HUDEP-2 (cell line): ENCODE measurements at regions not wholly inside any gene's neighbourhood (a gene's known extent, or its start where the extent isn't known, plus 50 kb on each side); places are given as distances from the start of the nearest gene placed in this dataset.

Experiments
- DNase-seq, 76 experiments: peaks; one replicate each; lab custom pipeline; 2025; ENCODE audit not compliant: unreplicated experiment in 76 of 76; lab: John Stamatoyannopoulos, UW

DNA sequence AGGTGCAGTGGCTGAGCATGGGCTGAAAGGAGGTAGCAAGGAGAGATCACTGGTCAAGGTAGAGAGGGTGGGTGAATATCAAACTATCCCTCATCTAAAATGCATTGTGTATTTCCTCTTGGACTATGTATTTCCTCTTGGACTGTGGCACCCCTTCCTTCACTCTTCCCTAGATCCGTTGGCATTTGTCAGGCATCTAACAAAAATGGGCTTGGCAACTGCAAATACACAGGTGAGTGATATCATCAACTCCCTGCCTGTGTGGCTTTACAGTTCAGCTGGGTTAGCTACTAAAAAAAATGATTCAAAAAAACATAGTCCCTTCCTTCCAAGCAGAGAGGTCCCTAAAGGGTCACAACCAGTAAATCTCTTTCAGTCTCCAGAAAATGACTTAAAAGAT, 142.8 kb upstream of the FUT8 start:
- DNase-seq = no peak

DNA sequence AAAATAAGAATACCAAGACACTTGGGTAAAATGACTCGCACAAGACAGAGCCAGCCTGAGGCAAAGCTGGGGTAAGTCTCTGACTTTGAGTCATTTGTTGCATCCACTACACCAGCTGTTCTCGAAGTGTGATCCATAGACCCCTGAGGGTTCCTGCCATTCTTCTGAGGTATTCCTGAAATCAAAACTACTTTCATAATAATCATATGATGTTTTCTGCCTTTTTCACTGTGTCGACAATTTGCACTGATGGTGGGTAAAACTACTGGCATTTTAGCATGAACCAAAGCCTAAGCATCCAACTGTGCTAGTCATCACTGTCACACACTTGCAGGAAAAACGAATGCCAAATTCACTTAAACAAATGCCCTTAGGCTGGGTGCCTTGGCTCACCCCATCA, 135.5 kb upstream of the FUT8 start:
- peak in 3 of 76 experiments; percentile 15 to 47 (median 38) for DNase-seq

GRCh38 chr14:65277580-65278270, 134.8 kb upstream of the FUT8 start:
- DNase-seq = peak in 73 of 76 experiments; percentile 10 to 84 (median 65)

GRCh38 chr14:65278589-65278988, 133.9 kb upstream of the FUT8 start:
- DNase-seq = no peak

GRCh38 chr14:65279510-65279909, 133.0 kb upstream of the FUT8 start:
- DNase-seq = no peak

- no peak for DNase-seq
Observed at GRCh38 chr14:65279958-65280357, 132.6 kb upstream of the FUT8 start.

DNA sequence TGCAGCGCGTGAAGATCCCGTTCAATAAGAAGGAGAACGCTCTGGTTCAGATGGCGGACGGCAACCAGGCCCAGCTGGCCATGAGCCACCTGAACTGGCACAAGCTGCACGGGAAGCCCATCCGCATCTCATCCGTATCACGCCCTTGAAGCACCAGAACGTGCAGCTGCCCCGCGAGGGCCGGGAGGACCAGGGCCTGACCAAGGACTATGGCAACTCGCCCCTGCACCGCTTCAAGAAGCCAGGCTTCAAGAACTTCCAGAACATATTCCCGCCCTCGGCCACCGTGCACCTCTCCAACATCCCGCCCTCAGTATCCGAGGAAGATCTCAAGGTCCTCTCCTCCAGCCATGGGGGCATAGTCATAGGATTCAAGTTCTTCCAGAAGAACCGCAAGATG, 131.9 kb upstream of the FUT8 start:
- DNase-seq = no peak

DNA sequence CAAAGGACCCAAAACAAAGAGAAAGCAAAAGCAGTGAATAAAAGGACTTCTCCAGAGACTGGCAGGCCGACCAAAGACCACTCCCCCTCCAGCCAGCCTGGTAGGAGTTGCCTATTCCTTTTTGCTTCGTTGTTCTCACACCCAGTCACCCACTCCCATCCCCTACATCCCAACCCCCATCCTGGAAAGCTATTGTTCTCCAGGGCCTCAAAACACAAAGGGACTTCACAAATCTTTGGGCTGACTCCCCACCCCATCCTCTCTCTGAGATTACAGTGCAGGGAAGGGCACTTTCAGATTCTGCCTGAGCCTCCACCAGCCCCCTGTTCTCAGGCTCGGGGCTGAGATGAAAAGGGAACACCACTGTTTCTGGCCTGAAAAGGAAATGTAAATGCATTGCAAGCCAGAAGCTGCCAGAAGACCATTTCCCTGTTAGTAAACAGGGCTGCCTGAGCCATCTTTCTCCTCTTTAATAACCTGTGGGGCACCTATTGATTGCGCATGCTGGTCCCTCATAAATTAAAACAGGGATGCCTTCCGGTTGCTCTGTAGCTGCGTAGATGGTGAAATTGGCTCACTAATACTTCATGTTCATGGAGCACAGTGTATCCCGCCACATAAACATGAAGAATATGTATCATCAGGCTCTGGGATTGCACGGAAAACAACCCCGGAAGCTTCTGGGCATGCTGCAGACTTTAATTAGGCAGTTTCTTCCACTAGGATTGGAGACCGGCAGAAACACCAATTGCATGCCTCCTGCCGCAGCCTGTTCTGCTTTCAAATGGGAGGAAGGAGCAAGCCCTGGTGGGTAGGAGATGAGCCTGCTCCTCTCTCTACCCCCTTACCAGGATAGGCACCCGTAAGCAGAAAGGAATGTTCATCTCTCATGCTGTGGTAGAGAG, 130.3 kb upstream of the FUT8 start:
- no peak for DNase-seq

GRCh38 chr14:65282896-65283253, 129.7 kb upstream of the FUT8 start:
- no peak for DNase-seq

DNA sequence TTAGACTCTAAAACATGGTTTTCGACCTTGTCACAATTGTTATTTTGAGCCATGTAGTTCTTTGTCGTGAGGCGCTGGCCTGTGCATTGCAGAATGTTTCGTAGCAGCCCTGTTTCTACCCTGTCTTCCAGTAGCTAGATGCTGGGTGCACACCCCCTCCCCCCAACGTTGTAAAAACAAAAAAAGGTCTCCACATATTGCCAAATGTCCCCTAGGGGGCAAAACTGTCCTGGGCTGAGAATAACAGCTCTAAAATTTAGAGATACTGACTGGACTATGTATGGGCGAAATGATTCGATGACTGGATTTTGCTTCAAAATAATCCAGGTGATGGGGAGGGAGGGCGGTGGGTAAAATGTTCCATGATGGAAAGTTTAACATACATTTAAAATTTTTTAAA, 126.1 kb upstream of the FUT8 start:
- DNase-seq = peak in 9 of 76 experiments; percentile 4 to 41 (median 12)

DNA sequence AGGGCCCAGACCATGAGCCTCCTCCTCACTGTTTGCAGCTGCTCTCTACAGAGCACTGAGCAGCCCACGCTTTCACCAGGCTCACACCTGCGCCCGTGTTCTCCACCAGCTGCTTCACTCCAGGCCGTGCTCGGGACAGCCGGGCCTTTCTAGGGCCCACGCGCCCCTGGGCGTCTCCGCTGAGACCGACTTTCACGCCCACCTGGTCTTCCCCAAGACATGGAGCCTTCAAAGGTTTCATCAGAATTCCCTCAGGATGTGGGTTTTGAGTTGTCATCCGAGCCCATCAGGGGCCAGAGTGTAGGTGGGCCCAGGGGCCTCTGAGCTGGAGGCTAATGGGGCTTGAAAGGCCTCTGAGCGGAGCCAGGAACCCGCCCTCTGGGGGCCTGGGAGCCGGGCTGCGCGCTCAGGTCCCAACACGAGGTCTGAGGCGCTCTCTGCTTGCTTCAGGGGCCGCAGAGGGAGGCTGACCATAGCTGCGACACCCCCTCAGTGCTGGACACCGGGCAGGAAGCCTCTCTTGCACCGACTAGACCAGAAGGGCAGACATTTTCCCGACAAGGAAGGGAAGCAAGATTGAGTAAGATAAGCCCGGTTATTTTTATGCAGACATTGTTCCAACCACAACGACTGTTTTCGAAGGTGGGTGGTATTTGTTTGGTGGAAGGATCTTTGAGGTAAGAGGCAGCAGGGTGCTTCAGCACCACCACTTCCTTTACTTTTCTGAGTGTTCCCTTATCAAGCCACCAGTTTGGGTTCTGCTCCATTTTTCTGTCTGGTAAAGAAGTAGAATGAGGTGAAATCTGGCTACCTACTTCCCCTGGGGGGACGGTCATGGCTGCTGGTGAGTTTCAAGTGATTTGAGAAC, 125.0 kb upstream of the FUT8 start:
- no peak for DNase-seq

- no peak for DNase-seq
Observed at GRCh38 chr14:65290830-65291229, 121.7 kb upstream of the FUT8 start.

- no peak for DNase-seq
Observed at GRCh38 chr14:65291531-65291930, 121.0 kb upstream of the FUT8 start.

GRCh38 chr14:65294816-65295215, 117.7 kb upstream of the FUT8 start:
- DNase-seq = peak in 1 of 76 experiments; percentile 2

DNA sequence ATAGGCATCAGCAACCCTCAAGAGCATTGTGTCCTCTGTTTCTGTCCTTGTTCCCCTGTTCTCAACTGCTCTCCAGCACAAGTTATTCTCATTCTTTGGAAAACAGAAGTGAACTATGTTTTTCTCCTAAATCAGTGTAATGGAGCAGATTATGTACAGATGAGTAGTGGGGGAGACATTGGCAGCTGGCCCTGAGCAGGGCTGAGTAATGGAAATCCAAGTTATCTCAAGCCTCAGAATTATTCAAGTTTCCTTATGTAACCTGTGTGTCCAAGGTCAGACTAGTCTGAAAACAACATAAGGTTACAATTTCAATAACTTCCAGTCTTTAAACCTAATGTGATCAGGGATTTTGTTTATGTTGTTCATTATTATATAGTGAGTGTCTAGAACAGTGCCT, 116.1 kb upstream of the FUT8 start:
- no peak for DNase-seq

DNA sequence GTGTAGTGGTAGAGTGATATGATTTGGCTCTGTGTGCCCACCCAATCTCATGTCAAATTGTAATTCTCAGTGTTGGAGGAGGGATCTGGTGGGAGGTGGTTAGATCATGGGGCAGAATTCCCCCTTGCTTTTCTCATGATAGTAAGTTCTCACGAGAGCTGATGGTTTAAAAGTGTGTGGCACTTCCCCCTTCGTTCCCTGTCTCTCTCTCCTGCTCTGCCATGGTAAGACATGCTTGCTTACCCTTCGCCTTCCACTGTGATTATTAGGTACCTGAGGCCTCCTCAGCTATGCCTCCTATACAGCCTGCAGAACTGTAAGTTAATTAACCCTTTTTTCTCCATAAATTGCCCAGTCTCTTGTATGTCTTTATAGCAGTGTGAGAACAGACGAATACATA, 115.7 kb upstream of the FUT8 start:
- DNase-seq = no peak

DNA sequence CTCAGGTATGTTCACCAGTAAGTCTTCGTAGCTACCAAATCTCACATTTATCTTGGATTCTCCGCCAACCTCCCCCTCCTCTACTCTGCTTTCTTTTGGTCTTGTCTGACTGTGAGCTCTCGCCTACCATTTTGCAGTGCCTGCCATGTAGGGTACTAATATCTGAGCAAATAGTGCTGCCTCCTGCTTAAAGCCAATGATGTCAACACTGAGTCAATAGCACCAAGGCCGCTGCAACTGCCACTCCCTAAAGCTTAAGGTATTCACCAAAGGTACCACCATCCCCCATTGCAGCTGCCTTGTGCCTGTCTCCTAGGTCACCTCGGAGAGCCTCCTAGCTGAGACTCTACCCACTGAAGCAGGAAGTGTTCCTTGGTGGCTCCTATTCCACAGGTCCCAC, 114.8 kb upstream of the FUT8 start:
- DNase-seq = no peak

GRCh38 chr14:65299826-65300225, 112.7 kb upstream of the FUT8 start:
- DNase-seq = peak in 22 of 76 experiments; percentile 4 to 51 (median 18)

DNA sequence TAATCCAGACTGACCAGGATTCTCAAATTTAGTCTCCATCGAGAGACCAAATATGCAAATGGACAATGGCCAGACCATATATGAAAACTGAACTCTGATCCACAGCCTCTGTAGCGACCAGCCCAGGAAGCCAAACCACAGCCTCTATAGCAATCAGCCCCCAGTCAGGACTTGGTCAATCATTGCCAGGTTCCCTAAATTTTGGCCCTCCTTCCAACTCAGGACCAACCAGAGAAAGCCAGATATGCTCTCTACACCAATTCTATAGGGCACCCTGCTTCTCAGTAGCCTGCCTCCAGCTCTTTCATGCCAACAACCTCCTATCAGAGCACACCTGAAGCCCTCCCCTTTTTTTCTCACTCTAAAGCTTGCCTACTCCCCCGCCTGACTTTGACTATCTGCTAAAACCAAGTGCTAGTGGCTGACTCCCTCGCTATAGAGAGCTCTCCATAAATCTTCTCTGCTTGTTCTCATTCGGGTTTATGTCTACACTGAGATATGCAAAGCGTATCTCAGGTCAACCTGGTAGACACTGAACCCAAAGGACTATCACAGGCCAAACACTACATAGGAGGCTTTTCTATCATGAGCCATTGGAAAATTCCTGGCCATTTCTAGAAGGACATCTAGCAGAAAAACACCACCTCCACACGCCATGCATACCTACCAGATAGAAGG, 110.5 kb upstream of the FUT8 start:
- peak in 30 of 76 experiments; percentile 5 to 71 (median 30) for DNase-seq

GRCh38 chr14:65302571-65303189, 109.8 kb upstream of the FUT8 start:
- DNase-seq = no peak
